ENCODE measurements at regions not wholly inside any gene's neighbourhood (a gene's known extent, or its start where the extent isn't known, plus 50 kb on each side); places are given as distances from the start of the nearest gene placed in this dataset.

DNA sequence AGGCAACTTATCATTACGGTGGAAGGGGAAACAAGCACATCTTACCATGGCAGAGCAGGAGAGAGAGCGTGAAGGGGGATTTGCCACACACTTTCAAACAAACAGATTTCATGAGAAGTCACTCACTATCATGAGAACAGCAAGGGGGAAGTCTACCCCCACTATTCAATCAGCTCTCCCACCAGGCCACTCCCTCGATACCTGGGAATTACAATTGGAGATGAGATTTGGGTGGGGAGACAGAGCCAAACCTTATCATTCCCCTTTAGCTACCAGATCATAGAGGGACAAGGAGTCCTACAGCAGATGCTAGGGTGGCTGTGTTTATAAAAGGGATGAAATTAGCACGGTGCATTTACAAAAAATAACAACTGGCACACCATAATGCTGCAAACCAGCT lies 2149.4 kb upstream of the ACO1 start:
- TF ChIP-seq CTCF (conservative IDR thresholded peaks at IDR 0.05), result no peak
- TF ChIP-seq ZFX (IDR thresholded peaks at IDR 0.05), result no peak

Data from C4-2B (cell line).